ENCODE measurements at regions not wholly inside any gene's neighbourhood (a gene's known extent, or its start where the extent isn't known, plus 50 kb on each side); places are given as distances from the start of the nearest gene placed in this dataset.

DNA sequence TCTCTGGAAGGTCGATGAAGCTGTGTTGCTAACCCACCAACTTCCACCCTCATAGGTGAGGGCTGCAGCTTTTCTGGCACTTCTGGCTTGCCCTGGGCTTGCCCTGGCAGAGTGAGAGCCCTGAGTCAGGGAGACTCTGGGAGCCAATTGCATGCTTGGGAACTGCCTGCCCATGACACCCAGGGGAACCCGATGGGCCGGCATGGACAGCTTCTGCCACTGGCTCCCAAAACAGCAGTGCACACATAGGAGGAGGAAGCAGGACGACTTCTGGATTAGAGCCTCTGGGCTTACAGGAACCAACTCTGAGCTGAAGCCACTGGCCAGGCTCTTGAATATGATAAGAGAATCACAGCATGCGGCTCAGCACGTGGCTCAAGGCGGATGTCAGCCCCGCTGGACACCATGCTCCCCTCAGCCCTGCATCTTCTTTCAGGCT, 135.2 kb upstream of the UNC5B start:
- no peak overlapping the region for H3K4me3 ChIP-seq (ENCODE audit: low read depth, low read length)
- no peak for DNase-seq (ENCODE audit: low read depth)
- in situ Hi-C loops (cut with HindIII; ENCODE audit: low sequenced_read_pairs): no loop called here
- TF ChIP-seq CTCF (IDR thresholded peaks at IDR 0.05; ENCODE audit: low read depth, low read length, missing control alignments): no peak

DNA sequence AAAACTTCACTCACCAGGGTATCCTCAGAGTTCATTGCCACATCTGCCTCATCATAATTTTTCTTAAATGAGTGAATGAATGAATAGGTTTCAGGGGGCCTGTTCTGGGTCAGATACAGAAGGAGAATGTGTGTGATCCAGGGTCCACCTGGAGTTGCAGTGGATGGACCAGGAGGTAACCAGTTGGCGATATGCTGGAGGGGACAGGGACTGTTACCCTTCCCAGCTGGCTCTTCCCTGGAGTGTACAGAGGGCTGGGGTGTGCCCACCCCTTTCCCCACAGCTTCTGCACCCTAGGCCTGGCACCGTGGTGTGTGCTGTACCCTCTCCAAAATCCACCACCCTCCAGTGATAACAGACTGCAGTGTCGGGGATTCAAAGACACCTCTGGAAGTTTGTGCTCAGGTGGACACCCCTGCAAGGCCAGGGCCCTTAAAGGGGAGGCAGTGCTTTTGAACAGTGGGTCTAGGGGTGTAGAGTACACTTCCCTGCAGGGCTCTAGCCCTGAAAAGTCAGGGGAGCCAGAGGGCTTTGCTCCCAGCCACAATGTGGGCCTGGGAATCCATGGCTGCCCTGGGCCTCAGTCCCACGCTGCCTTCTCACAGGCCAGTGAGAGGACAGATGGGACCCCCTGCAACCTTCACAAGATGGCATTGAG, 134.4 kb upstream of the UNC5B start:
- no peak overlapping the region for H3K4me3 ChIP-seq (ENCODE audit: low read depth, low read length)
- in situ Hi-C loops (cut with HindIII; ENCODE audit: low sequenced_read_pairs): no loop called here
- no peak for TF ChIP-seq CTCF (IDR thresholded peaks at IDR 0.05; ENCODE audit: low read depth, low read length, missing control alignments)
- no peak for DNase-seq (ENCODE audit: low read depth)

DNA sequence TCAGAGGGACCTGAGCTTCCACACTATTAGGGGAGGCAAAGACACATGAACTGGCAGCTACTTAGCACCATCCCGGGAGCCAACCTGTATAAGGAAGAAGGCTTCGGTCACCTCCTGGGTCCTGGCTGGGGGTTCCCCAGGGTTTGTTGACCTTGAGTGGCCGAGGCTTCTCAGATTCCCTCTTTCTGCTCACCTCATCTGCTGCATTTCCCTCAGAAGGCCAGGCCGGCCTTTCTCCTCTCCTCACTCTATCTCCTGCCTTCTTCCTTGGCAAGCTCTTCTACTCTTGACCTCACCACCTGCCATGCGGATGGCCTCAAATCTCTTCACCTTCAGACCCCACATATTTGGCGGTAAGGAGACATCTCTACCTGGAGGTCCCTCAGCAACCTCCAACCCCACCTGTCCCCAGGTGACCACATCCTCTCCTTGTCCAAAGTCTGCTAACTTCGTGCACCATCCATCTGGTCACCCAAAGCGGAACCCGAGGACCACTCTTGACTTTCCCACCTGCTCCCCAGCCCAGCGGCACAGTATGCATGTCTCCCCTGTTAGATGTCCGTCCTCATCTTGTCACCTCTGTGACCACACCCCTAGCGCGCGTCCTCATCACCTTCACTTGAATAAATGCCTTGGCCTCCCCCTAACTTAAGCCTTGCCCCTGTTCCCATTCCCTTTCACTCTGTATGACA, 133.8 kb upstream of the UNC5B start:
- no peak for TF ChIP-seq CTCF (IDR thresholded peaks at IDR 0.05; ENCODE audit: low read depth, low read length, missing control alignments)
- in situ Hi-C loops (cut with HindIII; ENCODE audit: low sequenced_read_pairs): no loop called here
- no peak overlapping the region for H3K4me3 ChIP-seq (ENCODE audit: low read depth, low read length)
- no peak for DNase-seq (ENCODE audit: low read depth)

DNA sequence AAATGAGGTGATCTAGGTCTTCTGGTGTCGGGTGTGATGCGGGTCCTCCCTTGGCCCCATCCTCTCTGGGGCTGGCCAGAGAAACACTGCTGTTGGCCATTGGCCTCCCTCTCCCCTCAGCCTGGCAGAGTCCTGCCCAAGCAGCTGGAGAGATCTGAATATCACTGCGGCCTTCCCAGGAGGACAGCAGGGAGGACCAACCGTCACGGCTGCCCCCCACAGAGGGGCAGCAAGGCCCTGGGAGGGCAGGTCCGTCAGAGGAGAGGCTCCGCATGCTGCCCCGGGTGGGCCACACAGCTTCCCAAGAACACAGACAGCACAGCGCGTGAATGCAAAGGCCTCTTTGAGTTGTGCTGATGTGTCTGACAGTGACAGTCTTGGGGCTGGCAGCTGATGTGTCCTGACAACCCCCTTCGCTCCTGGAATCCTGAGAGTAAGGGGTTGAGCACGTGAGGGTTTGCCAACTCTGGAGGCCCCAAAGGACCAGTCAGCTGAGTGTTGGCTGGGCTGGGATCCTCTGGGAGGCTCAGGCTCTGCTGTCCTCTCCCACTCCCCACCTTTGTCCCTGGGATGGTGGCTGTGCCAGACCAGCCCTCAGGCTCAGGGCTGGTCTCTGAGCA, 132.5 kb upstream of the UNC5B start:
- no peak overlapping the region for H3K4me3 ChIP-seq (ENCODE audit: low read depth, low read length)
- TF ChIP-seq CTCF (IDR thresholded peaks at IDR 0.05; ENCODE audit: low read depth, low read length, missing control alignments): no peak
- no peak for DNase-seq (ENCODE audit: low read depth)
- in situ Hi-C loops (cut with HindIII; ENCODE audit: low sequenced_read_pairs): no loop called here

DNA sequence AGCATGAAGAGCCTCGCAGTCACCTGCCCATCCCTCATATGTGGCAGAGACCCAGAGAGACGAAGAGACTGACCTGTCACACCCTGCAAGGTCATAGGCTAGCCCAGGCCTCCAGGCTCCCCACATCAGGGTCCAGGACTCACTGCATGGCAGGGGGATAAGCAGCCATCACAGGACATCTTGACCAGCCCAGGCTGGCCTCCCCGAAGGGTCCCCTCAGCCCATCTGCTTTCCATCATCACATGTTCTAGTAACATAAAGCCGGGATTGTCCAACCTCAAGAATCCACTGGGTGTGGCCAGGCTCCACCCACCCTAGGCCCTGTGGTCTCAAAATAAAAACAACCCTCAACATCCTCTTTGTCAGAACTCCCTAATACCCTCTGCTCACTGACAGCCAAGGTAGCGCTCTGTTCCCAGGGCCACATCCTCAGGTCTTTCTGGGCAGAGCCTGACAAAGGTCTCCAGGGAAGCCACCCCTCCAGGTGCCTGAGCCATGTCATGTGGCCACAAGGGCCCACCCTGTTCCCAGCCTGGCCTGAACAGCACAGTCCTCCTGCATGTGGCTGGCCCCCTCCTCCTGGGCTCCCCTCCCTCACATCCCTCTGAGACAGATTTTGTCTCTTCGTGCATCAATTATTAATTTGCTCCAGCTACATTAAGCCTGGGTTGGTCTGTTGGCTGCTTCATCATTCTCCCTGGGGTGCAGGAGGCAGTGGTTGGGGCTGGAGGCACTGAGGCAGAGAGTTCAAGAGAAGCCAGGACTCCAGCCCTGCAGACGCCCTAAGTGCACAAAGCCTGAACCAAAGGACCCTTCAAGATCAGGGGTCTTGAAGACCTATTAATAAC, 131.8 kb upstream of the UNC5B start:
- in situ Hi-C loops (cut with HindIII; ENCODE audit: low sequenced_read_pairs): no loop called here
- DNase-seq (ENCODE audit: low read depth): no peak
- no peak overlapping the region for H3K4me3 ChIP-seq (ENCODE audit: low read depth, low read length)
- TF ChIP-seq CTCF (IDR thresholded peaks at IDR 0.05; ENCODE audit: low read depth, low read length, missing control alignments): no peak

DNA sequence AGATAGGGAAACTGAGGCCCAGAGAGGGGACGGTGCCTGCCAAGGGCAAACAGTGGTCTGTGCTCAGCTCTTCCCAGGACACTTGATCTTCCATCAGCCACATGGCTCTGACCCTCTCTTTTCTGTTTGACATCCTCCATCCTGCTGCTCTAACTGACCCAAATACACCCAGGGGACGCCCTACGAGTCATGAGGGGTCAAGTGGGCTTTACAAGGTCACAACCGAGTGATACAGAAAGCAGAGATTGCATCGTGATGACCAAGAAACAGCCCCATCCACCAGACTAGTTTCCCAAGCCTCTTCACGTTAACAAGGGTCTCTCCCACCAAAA, 131.2 kb upstream of the UNC5B start:
- DNase-seq (ENCODE audit: low read depth): no peak
- H3K4me3 ChIP-seq (ENCODE audit: low read depth, low read length): no peak overlapping the region
- in situ Hi-C loops (cut with HindIII; ENCODE audit: low sequenced_read_pairs): no loop called here
- no peak for TF ChIP-seq CTCF (IDR thresholded peaks at IDR 0.05; ENCODE audit: low read depth, low read length, missing control alignments)

Data from astrocyte of the cerebellum (primary cell).